HepG2 (cell line): ENCODE measurements at regions not wholly inside any gene's neighbourhood (a gene's known extent, or its start where the extent isn't known, plus 50 kb on each side); places are given as distances from the start of the nearest gene placed in this dataset.

Experiments
- ATAC-seq: fragments of 200-7000 bp; cut with Tn5 transposase; 3 replicates; pipeline ENCODE4 v1.9.1; 2020; ENCODE audit warnings: mild to moderate bottlenecking, moderate library complexity
- BruUV-seq: library from RNA; stranded (reverse); fragments of 400-500 nt; replicated peaks from 2 replicates; lab custom pipeline; 2021; lab: Mats Ljungman, UMichigan
- CTCF ChIA-PET: fragments of 300-600 bp; formaldehyde crosslinking; extraction: SDS; loops from one replicate; lab custom pipeline; 2021; ENCODE audit warnings: low total read pairs, inconsistent platforms, low intra/inter-chr PET ratio; lab: Yijun Ruan, JAX
- POLR2A ChIA-PET: fragments of 350-600 bp; sonication (Branson Sonifier 250); formaldehyde crosslinking; loops from one replicate; lab custom pipeline; 2020; ENCODE audit warnings: antibody characterized with exemption, inconsistent platforms; lab: Yijun Ruan, JAX
- DNase-seq: peaks from one replicate; pipeline ENCODE4 v3.0.0-alpha.2; 2015; ENCODE audit warnings: low spot score
- FAIRE-seq: peaks from 3 replicates; lab custom pipeline; 2011; peaks lifted over from hg19 to GRCh38; lab: Jason Lieb, UNC
- H2AFZ ChIP-seq: one replicate; pipeline ENCODE4 v1.6.1; 2011; ENCODE audit warnings: low read length, inconsistent platforms
- H3K27ac ChIP-seq: fragments of 300-600 bp; 3 replicates; pipeline ENCODE4 v1.8.0; 2011; ENCODE audit warnings: mixed run types, mild to moderate bottlenecking, mixed read lengths, low read length, inconsistent platforms; ENCODE audit not compliant: insufficient read depth; ENCODE audit errors: extremely low read length
- H3K27me3 ChIP-seq, 2 experiments: fragments of 200-600 bp in 1 of 2; 2 replicates in 1 of 2; 3 replicates in 1 of 2; pipeline versions ENCODE4 v1.6.0 to v1.8.0; 2011; ENCODE audit warnings: low read length in 2 of 2, mild to moderate bottlenecking in 2 of 2, moderate library complexity in 2 of 2, inconsistent platforms in 1 of 2; ENCODE audit not compliant: insufficient read depth in 2 of 2, control insufficient read depth in 1 of 2
- H3K36me3 ChIP-seq, 2 experiments: fragments of 200-600 bp in 1 of 2; replicated peaks in 1 of 2; 2 replicates in 1 of 2; 3 replicates in 1 of 2; pipeline versions ENCODE4 v1.5.1 to v1.8.0; 2011; ENCODE audit warnings: low read length in 2 of 2, inconsistent platforms in 1 of 2; ENCODE audit not compliant: insufficient read depth in 2 of 2, control insufficient read depth in 1 of 2
- H3K4me1 ChIP-seq: 2 replicates; pipeline ENCODE4 v1.5.1; 2012; ENCODE audit warnings: low read length, inconsistent platforms; ENCODE audit not compliant: insufficient read depth
- H3K4me2 ChIP-seq: 2 replicates; pipeline ENCODE4 v1.6.0; 2011; ENCODE audit warnings: low read depth, low read length, inconsistent platforms
- H3K4me3 ChIP-seq, 3 experiments: fragments of 200-600 bp in 1 of 3; sonication (generic), shearing (Covaris generic) in 1 of 3; replicated peaks in 1 of 3; 2 replicates each; pipeline ENCODE4 v1.5.1; 2011 to 2016; ENCODE audit warnings: low read length in 3 of 3, inconsistent platforms in 2 of 3, low read depth in 2 of 3, mild to moderate bottlenecking in 2 of 3, control low read depth in 1 of 3, mixed read lengths in 1 of 3; ENCODE audit not compliant: insufficient read depth in 1 of 3
- H3K79me2 ChIP-seq: one replicate; pipeline ENCODE4 v1.6.1; 2011; ENCODE audit warnings: low read length, inconsistent platforms; ENCODE audit not compliant: insufficient read depth
- H3K9ac ChIP-seq: 2 replicates; pipeline ENCODE4 v1.6.0; 2011; ENCODE audit warnings: mild to moderate bottlenecking, low read depth, low read length, inconsistent platforms; ENCODE audit not compliant: insufficient read depth
- H3K9me3 ChIP-seq: 2 replicates; pipeline ENCODE4 v1.5.1; 2012; ENCODE audit warnings: mild to moderate bottlenecking, low read length
- H4K20me1 ChIP-seq: 2 replicates; pipeline ENCODE4 v1.6.0; 2011; ENCODE audit warnings: inconsistent platforms, mild to moderate bottlenecking, low read length, moderate library complexity; ENCODE audit not compliant: insufficient read depth
- CC2D1A ChIP-seq: sonication (generic); formaldehyde crosslinking; IDR thresholded peaks from 2 replicates; pipeline ENCODE4 v1.8.1; 2023; ENCODE audit warnings: mild to moderate bottlenecking, missing genetic modification reagents
- ESRRA ChIP-seq: sonication (generic); formaldehyde crosslinking; IDR thresholded peaks from 2 replicates; pipeline ENCODE4 v1.5.1; 2020; ENCODE audit warnings: mild to moderate bottlenecking, low read depth, missing genetic modification reagents
- FOSL1 ChIP-seq: sonication (generic); formaldehyde crosslinking; IDR thresholded peaks from 2 replicates; pipeline ENCODE4 v1.9.0; 2021; ENCODE audit warnings: missing genetic modification reagents, borderline replicate concordance
- GPN1 ChIP-seq: sonication (generic); formaldehyde crosslinking; IDR thresholded peaks from 2 replicates; pipeline ENCODE4 v1.5.1; 2020; ENCODE audit warnings: missing genetic modification reagents, borderline replicate concordance
- KAT8 ChIP-seq: IDR thresholded peaks from 2 replicates; pipeline ENCODE4 v1.6.1; 2016; ENCODE audit warnings: missing genetic modification reagents, missing compliant biosample characterization
- THYN1 ChIP-seq: sonication (generic); formaldehyde crosslinking; IDR thresholded peaks from 2 replicates; pipeline ENCODE4 v1.8.1; 2023; ENCODE audit warnings: low read depth, mild to moderate bottlenecking, moderate library complexity, missing genetic modification reagents, borderline replicate concordance
- ZNF264 ChIP-seq: sonication (generic); formaldehyde crosslinking; IDR thresholded peaks from 2 replicates; pipeline ENCODE4 v1.4.0; 2020; ENCODE audit warnings: missing genetic modification reagents
- ZNF75D ChIP-seq: sonication (generic); formaldehyde crosslinking; IDR thresholded peaks from 2 replicates; pipeline ENCODE4 v1.8.1; 2023; ENCODE audit warnings: missing genetic modification reagents, mild to moderate bottlenecking, borderline replicate concordance
- WGBS: methylation state at CpG from one replicate; pipeline ENCODE4 v1.1.6; 2017; ENCODE audit warnings: low lambda C conversion rate; 5-methylcytosine and 5-hydroxymethylcytosine counted together
- in situ Hi-C: cut with HindIII; loops from 2 replicates; pipeline ENCODE4 v1.10.0; 2017; ENCODE audit warnings: low pct_unique_long_range_greater_than_20kb; ENCODE audit not compliant: extremely low pct_ligation_motif_present
- intact Hi-C: fragments of 100-400 bp; cut with micrococcal nuclease; formaldehyde crosslinking; loops from one replicate; pipeline ENCODE4 v1.10.0; 2022; ENCODE audit not compliant: unreplicated experiment
- TF ChIP-seq, protein P1 (sequence below): sonication (generic); formaldehyde crosslinking; IDR thresholded peaks from 2 replicates; pipeline ENCODE4 v1.4.0; 2020; ENCODE audit warnings: low read depth, mild to moderate bottlenecking, missing genetic modification reagents
- TF ChIP-seq, protein P2 (sequence below): sonication (generic); formaldehyde crosslinking; IDR thresholded peaks from 2 replicates; pipeline ENCODE4 v1.5.0; 2020; ENCODE audit warnings: mild to moderate bottlenecking, missing genetic modification reagents

DNA sequence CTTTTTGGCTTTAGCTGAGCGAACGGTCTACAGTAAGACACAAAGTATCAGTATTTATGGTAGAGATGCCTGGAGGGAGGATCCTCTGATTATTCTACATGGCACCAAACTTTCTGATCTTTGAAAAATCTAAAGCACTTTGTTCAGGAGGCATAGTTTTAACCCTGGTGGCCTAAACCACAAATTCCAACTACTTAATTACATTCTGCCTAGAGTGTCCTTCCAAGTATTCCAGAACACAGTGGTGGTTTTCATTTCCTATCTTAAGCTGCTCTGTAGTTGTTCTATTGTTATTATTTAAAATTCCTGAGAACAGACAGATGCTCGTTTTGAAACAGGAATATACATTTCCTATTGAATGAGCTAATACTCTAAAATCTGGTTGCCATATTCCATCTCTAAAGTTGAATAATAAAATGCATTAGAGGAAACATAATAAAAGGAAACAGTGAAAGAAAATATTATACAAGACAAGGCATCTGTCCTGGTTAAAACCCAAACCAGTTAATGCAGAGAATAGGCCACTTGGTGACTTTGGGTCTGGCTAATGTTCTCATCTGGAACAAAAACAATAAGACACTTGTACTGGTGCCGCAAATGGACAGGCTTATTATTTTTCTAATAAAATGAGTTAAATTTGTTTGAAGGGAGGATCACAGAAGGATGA is 657.4 kb downstream of the SPRY1 start (continued):
- TF ChIP-seq ZNF75D (CRISPR knock-in tag) (no peak), CC2D1A (CRISPR knock-in tag) (no peak)
- TF ChIP-seq, protein P1, sequence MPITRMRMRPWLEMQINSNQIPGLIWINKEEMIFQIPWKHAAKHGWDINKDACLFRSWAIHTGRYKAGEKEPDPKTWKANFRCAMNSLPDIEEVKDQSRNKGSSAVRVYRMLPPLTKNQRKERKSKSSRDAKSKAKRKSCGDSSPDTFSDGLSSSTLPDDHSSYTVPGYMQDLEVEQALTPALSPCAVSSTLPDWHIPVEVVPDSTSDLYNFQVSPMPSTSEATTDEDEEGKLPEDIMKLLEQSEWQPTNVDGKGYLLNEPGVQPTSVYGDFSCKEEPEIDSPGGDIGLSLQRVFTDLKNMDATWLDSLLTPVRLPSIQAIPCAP (CRISPR knock-in tag): no peak

- H3K27me3 ChIP-seq: no peaks in the 10 kb centered on the region; a peak in 1 of 5 replicates
- no peak for FAIRE-seq
- no peak for ATAC-seq
- DNase-seq: no peak
- intact Hi-C loops (loop anchor here (5.0 kb wide), 1 partner anchor 742 kb away; no protein-coding TSS in a partner anchor), in situ Hi-C loops (no loop called here)
- TF ChIP-seq KAT8 (CRISPR knock-in tag) (no peak), ESRRA (CRISPR knock-in tag) (no peak), ZNF264 (no peak), CC2D1A (CRISPR knock-in tag) (no peak), THYN1 (CRISPR knock-in tag) (no peak), GPN1 (CRISPR knock-in tag) (no peak), FOSL1 (CRISPR knock-in tag) (no peak)
- TF ChIP-seq, protein P2, sequence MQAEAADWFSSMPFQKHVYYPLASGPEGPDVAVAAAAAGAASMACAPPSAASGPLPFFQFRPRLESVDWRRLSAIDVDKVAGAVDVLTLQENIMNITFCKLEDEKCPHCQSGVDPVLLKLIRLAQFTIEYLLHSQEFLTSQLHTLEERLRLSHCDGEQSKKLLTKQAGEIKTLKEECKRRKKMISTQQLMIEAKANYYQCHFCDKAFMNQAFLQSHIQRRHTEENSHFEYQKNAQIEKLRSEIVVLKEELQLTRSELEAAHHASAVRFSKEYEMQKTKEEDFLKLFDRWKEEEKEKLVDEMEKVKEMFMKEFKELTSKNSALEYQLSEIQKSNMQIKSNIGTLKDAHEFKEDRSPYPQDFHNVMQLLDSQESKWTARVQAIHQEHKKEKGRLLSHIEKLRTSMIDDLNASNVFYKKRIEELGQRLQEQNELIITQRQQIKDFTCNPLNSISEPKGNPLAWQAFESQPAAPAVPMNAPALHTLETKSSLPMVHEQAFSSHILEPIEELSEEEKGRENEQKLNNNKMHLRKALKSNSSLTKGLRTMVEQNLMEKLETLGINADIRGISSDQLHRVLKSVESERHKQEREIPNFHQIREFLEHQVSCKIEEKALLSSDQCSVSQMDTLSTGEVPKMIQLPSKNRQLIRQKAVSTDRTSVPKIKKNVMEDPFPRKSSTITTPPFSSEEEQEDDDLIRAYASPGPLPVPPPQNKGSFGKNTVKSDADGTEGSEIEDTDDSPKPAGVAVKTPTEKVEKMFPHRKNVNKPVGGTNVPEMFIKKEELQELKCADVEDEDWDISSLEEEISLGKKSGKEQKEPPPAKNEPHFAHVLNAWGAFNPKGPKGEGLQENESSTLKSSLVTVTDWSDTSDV (CRISPR knock-in tag): no peak
- no peak overlapping the region for H3K27ac ChIP-seq
- H2AFZ ChIP-seq: no peak overlapping the region
- H3K36me3 ChIP-seq: no peaks in the 10 kb centered on the region
- H3K4me3 ChIP-seq: no peak overlapping the region
- no peaks in the 10 kb centered on the region for H3K9me3 ChIP-seq
- POLR2A ChIA-PET: no interaction called here
- peaks cover 6% of the 10 kb centered on the region; the same call in 1 of the 2 replicates for H3K4me1 ChIP-seq
- H3K9ac ChIP-seq: no peak overlapping the region
- WGBS: 0% methylated on average over 1 of the region's 1 CpG
- CTCF ChIA-PET: no interaction called here
- H3K79me2 ChIP-seq: no peaks in the 10 kb centered on the region
- no TSS peak for BruUV-seq
- H4K20me1 ChIP-seq: no peaks in the 10 kb centered on the region
- no peak overlapping the region for H3K4me2 ChIP-seq
Measured at GRCh38 chr4:124055336-124055735, 657.2 kb downstream of the ANKRD50 start.
